ENCODE measurements at regions not wholly inside any gene's neighbourhood (a gene's known extent, or its start where the extent isn't known, plus 50 kb on each side); places are given as distances from the start of the nearest gene placed in this dataset.

DNA sequence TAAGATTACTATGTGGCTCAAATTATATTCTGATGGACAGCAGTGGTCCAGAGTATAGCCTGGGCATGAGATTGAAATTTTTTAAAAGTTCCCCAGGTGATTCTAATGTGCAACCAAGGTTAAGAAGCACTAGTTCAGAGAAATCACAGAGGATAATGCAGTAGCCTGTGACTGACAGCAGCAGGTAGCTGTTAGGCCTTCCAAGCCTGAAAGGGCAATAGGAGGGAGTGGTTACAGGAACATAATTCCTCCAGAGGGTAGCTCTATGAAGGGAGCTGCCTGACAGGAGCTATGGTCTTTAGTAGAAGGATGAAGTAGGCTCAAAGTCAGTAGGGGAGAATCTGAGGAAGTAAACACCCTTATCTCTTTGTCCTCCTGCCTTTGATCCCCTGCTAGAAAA lies 342.9 kb upstream of the PPP2R3A start:
- TF ChIP-seq CTCF (conservative IDR thresholded peaks at IDR 0.05; ENCODE audit: low read length): no peak
- no peak for TF ChIP-seq EZH2phosphoT487 (IDR thresholded peaks at IDR 0.05; ENCODE audit: borderline replicate concordance)

All from Loucy (cell line).